Kidney epithelial cell (primary cell): ENCODE measurements at regions not wholly inside any gene's neighbourhood (a gene's known extent, or its start where the extent isn't known, plus 50 kb on each side); places are given as distances from the start of the nearest gene placed in this dataset.

ENCODE experiments used
- DNase-seq: peaks from one replicate; pipeline ENCODE4 v3.0.0-alpha.2; 2010; ENCODE audit warnings: low read depth
- H3K27me3 ChIP-seq: 2 replicates; pipeline ENCODE4 v1.6.0; 2011; ENCODE audit warnings: low read length; ENCODE audit not compliant: control insufficient read depth, insufficient read depth
- H3K36me3 ChIP-seq: 2 replicates; pipeline ENCODE4 v1.5.1; 2011; ENCODE audit warnings: low read length; ENCODE audit not compliant: control insufficient read depth, insufficient read depth
- H3K4me3 ChIP-seq: 2 replicates; pipeline ENCODE4 v1.5.1; 2011; ENCODE audit warnings: low read depth, mild to moderate bottlenecking, control low read depth, low read length
- TF ChIP-seq, protein P1 (sequence below): IDR thresholded peaks from 2 replicates; pipeline ENCODE4 v1.5.1; 2011; ENCODE audit warnings: mild to moderate bottlenecking, moderate library complexity, low read length, control low read depth, inconsistent platforms; ENCODE audit not compliant: insufficient read depth, poor library complexity, severe bottlenecking

- H3K4me3 ChIP-seq = no peak overlapping the region
- TF ChIP-seq, protein P1, sequence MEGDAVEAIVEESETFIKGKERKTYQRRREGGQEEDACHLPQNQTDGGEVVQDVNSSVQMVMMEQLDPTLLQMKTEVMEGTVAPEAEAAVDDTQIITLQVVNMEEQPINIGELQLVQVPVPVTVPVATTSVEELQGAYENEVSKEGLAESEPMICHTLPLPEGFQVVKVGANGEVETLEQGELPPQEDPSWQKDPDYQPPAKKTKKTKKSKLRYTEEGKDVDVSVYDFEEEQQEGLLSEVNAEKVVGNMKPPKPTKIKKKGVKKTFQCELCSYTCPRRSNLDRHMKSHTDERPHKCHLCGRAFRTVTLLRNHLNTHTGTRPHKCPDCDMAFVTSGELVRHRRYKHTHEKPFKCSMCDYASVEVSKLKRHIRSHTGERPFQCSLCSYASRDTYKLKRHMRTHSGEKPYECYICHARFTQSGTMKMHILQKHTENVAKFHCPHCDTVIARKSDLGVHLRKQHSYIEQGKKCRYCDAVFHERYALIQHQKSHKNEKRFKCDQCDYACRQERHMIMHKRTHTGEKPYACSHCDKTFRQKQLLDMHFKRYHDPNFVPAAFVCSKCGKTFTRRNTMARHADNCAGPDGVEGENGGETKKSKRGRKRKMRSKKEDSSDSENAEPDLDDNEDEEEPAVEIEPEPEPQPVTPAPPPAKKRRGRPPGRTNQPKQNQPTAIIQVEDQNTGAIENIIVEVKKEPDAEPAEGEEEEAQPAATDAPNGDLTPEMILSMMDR = no peak
- no peaks in the 10 kb centered on the region for H3K27me3 ChIP-seq
- no peaks in the 10 kb centered on the region for H3K36me3 ChIP-seq
- no peak for DNase-seq
Measured at GRCh38 chr21:28375708-28376385, 616.8 kb downstream of the LTN1 start.

DNA sequence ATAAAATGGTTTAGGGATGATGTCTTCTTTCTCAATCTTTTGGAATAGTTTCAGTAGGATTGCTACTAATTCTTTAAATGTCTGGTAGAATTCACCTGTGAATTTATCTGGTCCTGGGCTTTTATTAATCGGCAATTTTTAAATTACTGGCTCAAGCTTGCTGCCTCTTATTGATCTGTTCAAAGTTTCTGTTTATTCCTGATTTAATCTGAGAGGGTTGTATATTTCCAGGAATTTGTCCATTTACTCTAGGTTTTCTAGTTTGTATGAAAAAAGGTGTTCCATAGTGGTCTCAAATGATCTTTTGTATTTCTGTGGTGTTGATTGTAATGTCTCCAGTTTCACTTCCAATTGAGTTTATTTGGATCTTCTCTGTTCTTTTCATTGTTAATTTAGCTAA, 617.8 kb downstream of the LTN1 start:
- no peaks in the 10 kb centered on the region for H3K36me3 ChIP-seq
- TF ChIP-seq, protein P1 = no peak

DNA sequence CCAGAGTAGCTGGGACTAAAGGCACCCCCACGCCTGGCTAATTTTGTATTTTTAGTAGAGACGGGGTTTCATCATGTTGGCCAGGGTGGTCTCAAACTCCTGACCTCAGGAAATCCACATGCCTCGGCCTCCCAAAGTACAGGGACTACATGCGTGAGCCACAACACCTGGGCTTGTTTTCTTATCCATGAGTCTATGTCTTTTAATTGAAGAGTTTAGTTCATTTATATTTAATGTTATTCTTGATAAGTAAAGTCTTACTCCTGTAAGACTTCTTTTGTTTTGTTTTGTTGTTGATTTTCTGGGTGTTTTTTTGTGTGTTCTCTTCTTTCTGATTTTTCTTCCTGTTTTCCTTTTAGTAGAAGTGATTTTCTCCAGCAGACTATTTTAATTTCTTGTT, 621.0 kb downstream of the LTN1 start:
- no peaks in the 10 kb centered on the region for H3K36me3 ChIP-seq
- DNase-seq = no peak
- TF ChIP-seq, protein P1 = no peak
- H3K4me3 ChIP-seq = no peak overlapping the region
- no peaks in the 10 kb centered on the region for H3K27me3 ChIP-seq

More for the DNA sequence above, 617.8 kb downstream of the LTN1 start:
- no peak for DNase-seq
- no peaks in the 10 kb centered on the region for H3K27me3 ChIP-seq
- H3K4me3 ChIP-seq = no peak overlapping the region

DNA sequence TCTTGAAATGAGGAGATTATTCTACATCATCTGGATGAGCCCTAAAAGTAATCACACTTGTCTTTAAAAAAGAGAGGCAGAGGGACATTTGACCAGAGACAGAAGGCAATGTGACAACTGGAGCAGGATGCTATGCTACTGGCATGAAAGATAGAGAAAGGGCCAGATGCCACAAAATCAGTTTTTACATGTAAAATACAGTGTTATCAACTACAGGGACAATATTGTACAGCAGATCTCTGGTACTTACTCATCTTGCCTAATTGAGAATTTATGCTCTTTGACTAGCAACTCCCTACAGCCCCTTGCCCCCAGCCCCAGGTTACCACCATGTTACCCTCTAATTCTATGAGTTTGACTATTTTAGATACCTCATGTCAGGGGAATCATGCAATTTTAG, 633.4 kb downstream of the LTN1 start:
- H3K4me3 ChIP-seq = no peak overlapping the region
- no peaks in the 10 kb centered on the region for H3K36me3 ChIP-seq
- H3K27me3 ChIP-seq = no peaks in the 10 kb centered on the region
- DNase-seq = no peak
- TF ChIP-seq, protein P1 = no peak

- TF ChIP-seq, protein P1 = no peak
- H3K36me3 ChIP-seq = no peaks in the 10 kb centered on the region
- no peak overlapping the region for H3K4me3 ChIP-seq
- H3K27me3 ChIP-seq = no peaks in the 10 kb centered on the region
- DNase-seq = no peak
Measured at GRCh38 chr21:28358702-28359101, 634.0 kb downstream of the LTN1 start.

DNA sequence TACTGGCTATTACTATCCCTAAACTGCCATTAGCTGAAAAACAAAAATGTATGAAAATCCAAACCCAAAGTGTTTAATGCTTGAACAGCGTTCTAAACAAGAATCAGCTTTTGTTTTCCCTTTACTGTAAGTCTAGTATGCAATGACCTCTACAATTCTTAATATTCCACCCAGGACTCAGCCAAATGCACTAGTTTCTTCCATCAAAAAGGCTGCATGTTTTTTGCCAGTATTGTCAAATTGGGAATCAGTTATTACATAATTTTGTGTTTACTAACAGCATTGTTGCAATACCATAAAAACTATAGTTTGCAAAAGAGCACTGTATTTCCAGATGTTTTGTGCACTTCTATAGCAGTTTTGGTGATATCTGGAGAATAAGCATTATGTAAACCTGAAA, 634.5 kb downstream of the LTN1 start:
- TF ChIP-seq, protein P1 = no peak
- H3K4me3 ChIP-seq = no peak overlapping the region
- no peaks in the 10 kb centered on the region for H3K27me3 ChIP-seq
- H3K36me3 ChIP-seq = no peaks in the 10 kb centered on the region
- DNase-seq = no peak
